ENCODE measurements at regions not wholly inside any gene's neighbourhood (a gene's known extent, or its start where the extent isn't known, plus 50 kb on each side); places are given as distances from the start of the nearest gene placed in this dataset.
"Not testable (repeated sequence)": the region's sequence is repeated elsewhere in the genome, so short reads cannot be mapped to it uniquely, and the experiment has no call there.

- DNase-seq, result no peak
These were observed 1190.4 kb downstream of the TECRL start for GRCh38 chr4:63218856-63219255.

GRCh38 chr4:63214076-63214475 lies 1195.2 kb downstream of the TECRL start:
- DNase-seq, result no peak

- no peak for DNase-seq
These were observed 1197.3 kb downstream of the TECRL start for GRCh38 chr4:63211776-63212479.

GRCh38 chr4:63211375-63211774 lies 1197.9 kb downstream of the TECRL start:
- no peak for DNase-seq

- DNase-seq, result not testable (repeated sequence)
These were observed 1216.2 kb downstream of the TECRL start for GRCh38 chr4:63193029-63193428.

- no peak for DNase-seq
These were observed 1237.9 kb downstream of the TECRL start for GRCh38 chr4:63171341-63171740.

GRCh38 chr4:63170923-63171322 lies 1238.3 kb downstream of the TECRL start:
- DNase-seq, result no peak

GRCh38 chr4:63169836-63170235 lies 1239.4 kb downstream of the TECRL start:
- no peak for DNase-seq

GRCh38 chr4:63155561-63155960 lies 1253.7 kb downstream of the TECRL start:
- DNase-seq, result no peak

- DNase-seq, result no peak
These were observed 1285.8 kb downstream of the TECRL start for GRCh38 chr4:63123441-63123840.

GRCh38 chr4:63122955-63123354 lies 1286.3 kb downstream of the TECRL start:
- no peak for DNase-seq

- DNase-seq, result no peak
These were observed 1302.7 kb downstream of the TECRL start for GRCh38 chr4:63106600-63106999.

- DNase-seq, result no peak
These were observed 1303.4 kb downstream of the TECRL start for GRCh38 chr4:63105839-63106238.

- DNase-seq, result no peak
These were observed 1318.6 kb downstream of the TECRL start for GRCh38 chr4:63090641-63091040.

GRCh38 chr4:63085091-63085490 lies 1324.2 kb downstream of the TECRL start:
- DNase-seq, result no peak

GRCh38 chr4:63080934-63081333 lies 1328.3 kb downstream of the TECRL start:
- DNase-seq, result no peak

GRCh38 chr4:63063760-63064159 lies 1345.5 kb downstream of the TECRL start:
- DNase-seq, result no peak

GRCh38 chr4:63062891-63063290 lies 1346.4 kb downstream of the TECRL start:
- DNase-seq, result not testable (repeated sequence)

GRCh38 chr4:63049726-63050125 lies 1359.5 kb downstream of the TECRL start:
- DNase-seq, result no peak

- DNase-seq, result no peak
These were observed 1360.0 kb downstream of the TECRL start for GRCh38 chr4:63049278-63049677.

- no peak for DNase-seq
These were observed 1372.9 kb downstream of the TECRL start for GRCh38 chr4:63036159-63036866.

GRCh38 chr4:63029380-63029779 lies 1379.9 kb downstream of the TECRL start:
- DNase-seq, result no peak

- DNase-seq, result no peak
These were observed 1388.6 kb downstream of the TECRL start for GRCh38 chr4:63020661-63021060.

- no peak for DNase-seq
These were observed 1392.0 kb downstream of the TECRL start for GRCh38 chr4:63017300-63017699.

GRCh38 chr4:62970846-62971245 lies 1438.4 kb downstream of the TECRL start:
- no peak for DNase-seq
